ENCODE measurements at regions not wholly inside any gene's neighbourhood (a gene's known extent, or its start where the extent isn't known, plus 50 kb on each side); places are given as distances from the start of the nearest gene placed in this dataset.
A peak's percentile ranks its signal among the peaks of the same experiment; 100 is the strongest.

DNA sequence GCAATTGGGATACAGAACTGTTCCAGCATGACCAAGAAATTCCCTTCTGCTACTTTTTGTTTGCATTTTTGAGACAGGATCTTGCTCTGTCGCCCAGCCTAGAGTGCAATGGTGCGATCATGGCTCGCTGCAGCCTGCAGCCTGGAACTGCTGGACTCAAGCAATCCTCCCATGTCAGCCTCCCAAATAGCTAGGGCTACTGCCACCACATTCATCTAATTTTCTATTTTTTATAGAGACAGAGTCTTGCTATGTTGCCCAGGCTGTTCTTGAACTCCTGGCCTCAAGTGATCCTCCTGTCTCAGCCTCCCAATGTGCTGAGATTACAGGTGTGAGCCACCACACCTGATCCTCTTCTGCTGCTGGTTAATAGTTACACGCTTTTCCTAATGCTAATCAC lies 204.9 kb downstream of the SOX4 start:
- Histone ChIP-seq H4K20me1 (ENCODE audit: insufficient read depth, low read length) (no peaks in the 10 kb centered on the region), H3K9me3 (ENCODE audit: insufficient read depth, low read length, severe bottlenecking) (no peaks in the 10 kb centered on the region), H3K4me2 (ENCODE audit: insufficient read depth, low read length) (no peak overlapping the region), H3K27me3 (ENCODE audit: insufficient read depth, low read length, poor library complexity) (no peaks in the 10 kb centered on the region), H2AFZ (ENCODE audit: low read depth, low read length) (no peak overlapping the region), H3K36me3 (ENCODE audit: insufficient read depth, low read length) (peaks cover 4% of the 10 kb centered on the region; the same call in 1 of the 2 replicates), H3K79me2 (ENCODE audit: insufficient read depth, low read length) (no peaks in the 10 kb centered on the region), H3K4me1 (ENCODE audit: insufficient read depth, low read length) (no peaks in the 10 kb centered on the region), H3K4me3 (ENCODE audit: low read depth in 1 of 2, low read length in 2 of 2) (no peak overlapping the region), H3K27ac (ENCODE audit: low read length) (no peak overlapping the region), H3K9ac (ENCODE audit: low read depth, low read length) (no peak overlapping the region)
- ATAC-seq (ENCODE audit: insufficient read depth, low read depth) (no peak), DNase-seq (no peak)
- TF ChIP-seq EZH2 (IDR thresholded peaks at IDR 0.05; ENCODE audit: borderline replicate concordance, low read depth, low read length, severe bottlenecking): no peak
- TF ChIP-seq, protein P1, sequence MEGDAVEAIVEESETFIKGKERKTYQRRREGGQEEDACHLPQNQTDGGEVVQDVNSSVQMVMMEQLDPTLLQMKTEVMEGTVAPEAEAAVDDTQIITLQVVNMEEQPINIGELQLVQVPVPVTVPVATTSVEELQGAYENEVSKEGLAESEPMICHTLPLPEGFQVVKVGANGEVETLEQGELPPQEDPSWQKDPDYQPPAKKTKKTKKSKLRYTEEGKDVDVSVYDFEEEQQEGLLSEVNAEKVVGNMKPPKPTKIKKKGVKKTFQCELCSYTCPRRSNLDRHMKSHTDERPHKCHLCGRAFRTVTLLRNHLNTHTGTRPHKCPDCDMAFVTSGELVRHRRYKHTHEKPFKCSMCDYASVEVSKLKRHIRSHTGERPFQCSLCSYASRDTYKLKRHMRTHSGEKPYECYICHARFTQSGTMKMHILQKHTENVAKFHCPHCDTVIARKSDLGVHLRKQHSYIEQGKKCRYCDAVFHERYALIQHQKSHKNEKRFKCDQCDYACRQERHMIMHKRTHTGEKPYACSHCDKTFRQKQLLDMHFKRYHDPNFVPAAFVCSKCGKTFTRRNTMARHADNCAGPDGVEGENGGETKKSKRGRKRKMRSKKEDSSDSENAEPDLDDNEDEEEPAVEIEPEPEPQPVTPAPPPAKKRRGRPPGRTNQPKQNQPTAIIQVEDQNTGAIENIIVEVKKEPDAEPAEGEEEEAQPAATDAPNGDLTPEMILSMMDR (IDR thresholded peaks at IDR 0.05; ENCODE audit: borderline replicate concordance, extremely low read depth, low read length, poor library complexity, severe bottlenecking): no peak

DNA sequence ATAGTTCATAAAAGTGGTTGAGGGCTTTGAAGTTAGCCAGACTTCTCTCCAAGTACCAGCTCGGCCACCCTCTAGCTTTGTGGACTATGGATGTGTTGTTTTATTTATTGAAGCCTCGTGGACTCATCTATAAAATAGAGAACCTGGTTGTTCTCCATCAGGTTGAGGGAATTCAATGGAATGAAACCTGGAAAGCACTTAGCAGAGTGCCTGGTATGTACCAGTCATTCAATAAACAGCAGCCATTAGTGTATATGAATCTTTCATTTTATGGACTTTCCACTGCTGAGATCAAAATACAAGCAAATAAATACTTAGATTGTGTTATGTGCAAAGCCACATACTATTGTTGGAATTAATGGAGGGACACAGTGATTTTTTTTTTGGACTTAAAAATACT lies 206.8 kb downstream of the SOX4 start:
- no peak overlapping the region for H3K9ac ChIP-seq (ENCODE audit: low read depth, low read length)
- no peaks in the 10 kb centered on the region for H3K9me3 ChIP-seq (ENCODE audit: insufficient read depth, low read length, severe bottlenecking)
- ATAC-seq (ENCODE audit: insufficient read depth, low read depth) (no peak), DNase-seq (no peak)
- no peaks in the 10 kb centered on the region for H3K79me2 ChIP-seq (ENCODE audit: insufficient read depth, low read length)
- H3K4me2 ChIP-seq (ENCODE audit: insufficient read depth, low read length): no peak overlapping the region
- no peaks in the 10 kb centered on the region for H3K36me3 ChIP-seq (ENCODE audit: insufficient read depth, low read length)
- no peaks in the 10 kb centered on the region for H3K4me1 ChIP-seq (ENCODE audit: insufficient read depth, low read length)
- no peak overlapping the region for H3K4me3 ChIP-seq (ENCODE audit: low read depth in 1 of 2, low read length in 2 of 2)
- no peaks in the 10 kb centered on the region for H3K27me3 ChIP-seq (ENCODE audit: insufficient read depth, low read length, poor library complexity)
- H3K27ac ChIP-seq (ENCODE audit: low read length): no peak overlapping the region
- H2AFZ ChIP-seq (ENCODE audit: low read depth, low read length): no peak overlapping the region
- no peaks in the 10 kb centered on the region for H4K20me1 ChIP-seq (ENCODE audit: insufficient read depth, low read length)
- TF ChIP-seq, protein P1 (IDR thresholded peaks at IDR 0.05; ENCODE audit: borderline replicate concordance, extremely low read depth, low read length, poor library complexity, severe bottlenecking): no peak
- no peak for TF ChIP-seq EZH2 (IDR thresholded peaks at IDR 0.05; ENCODE audit: borderline replicate concordance, low read depth, low read length, severe bottlenecking)

DNA sequence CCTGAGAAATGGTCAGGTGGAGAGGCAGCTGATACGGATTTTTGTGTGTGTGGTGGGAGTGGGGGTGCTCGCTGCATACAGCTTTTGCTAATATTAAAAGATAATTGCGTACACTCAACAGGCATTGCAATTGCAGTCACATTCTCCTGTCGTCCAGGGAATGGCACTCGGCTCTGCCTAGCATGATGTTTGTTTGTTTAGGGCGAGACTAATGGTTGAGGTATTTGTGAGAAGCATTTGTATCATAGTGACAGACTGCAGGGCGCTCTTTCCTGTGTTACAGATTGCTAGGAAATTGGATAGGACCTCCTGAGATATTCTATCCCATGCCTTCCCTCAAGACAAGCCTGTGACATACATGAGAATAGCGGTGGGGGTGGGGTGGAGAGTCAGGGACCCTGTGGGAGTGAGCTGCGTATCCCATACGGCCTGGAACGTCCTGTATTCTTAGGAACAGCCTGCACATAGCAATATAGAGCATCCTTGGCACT lies 207.4 kb downstream of the SOX4 start:
- Histone ChIP-seq H3K36me3 (ENCODE audit: insufficient read depth, low read length) (no peaks in the 10 kb centered on the region), H3K4me2 (ENCODE audit: insufficient read depth, low read length) (no peak overlapping the region)
- DNase-seq: no peak

More for the DNA sequence above, 207.4 kb downstream of the SOX4 start:
- H3K79me2 ChIP-seq (ENCODE audit: insufficient read depth, low read length): no peaks in the 10 kb centered on the region
- H2AFZ ChIP-seq (ENCODE audit: low read depth, low read length): no peak overlapping the region
- peaks cover under 1% of the 10 kb centered on the region; the same call in 1 of the 2 replicates for H3K4me1 ChIP-seq (ENCODE audit: insufficient read depth, low read length)
- peak overlapping the region; percentile 41; the same call in 1 of the 2 replicates for H3K27ac ChIP-seq (ENCODE audit: low read length)
- TF ChIP-seq, protein P1 (IDR thresholded peaks at IDR 0.05; ENCODE audit: borderline replicate concordance, extremely low read depth, low read length, poor library complexity, severe bottlenecking): no peak
- no peak for TF ChIP-seq EZH2 (IDR thresholded peaks at IDR 0.05; ENCODE audit: borderline replicate concordance, low read depth, low read length, severe bottlenecking)
- H3K27me3 ChIP-seq (ENCODE audit: insufficient read depth, low read length, poor library complexity): no peaks in the 10 kb centered on the region
- H3K9me3 ChIP-seq (ENCODE audit: insufficient read depth, low read length, severe bottlenecking): no peaks in the 10 kb centered on the region
- H3K4me3 ChIP-seq (ENCODE audit: low read depth in 1 of 2, low read length in 2 of 2): no peak overlapping the region
- H3K9ac ChIP-seq (ENCODE audit: low read depth, low read length): no peak overlapping the region
- no peaks in the 10 kb centered on the region for H4K20me1 ChIP-seq (ENCODE audit: insufficient read depth, low read length)
- no peak for ATAC-seq (ENCODE audit: insufficient read depth, low read depth)
